OCI-LY1 (cell line): ENCODE measurements at regions not wholly inside any gene's neighbourhood (a gene's known extent, or its start where the extent isn't known, plus 50 kb on each side); places are given as distances from the start of the nearest gene placed in this dataset.

Experiments
- EZH2 ChIP-seq: fragments of 200-600 bp; sonication (generic), shearing (Covaris generic); IDR thresholded peaks from 2 replicates; pipeline ENCODE4 v1.8.0; 2017; ENCODE audit warnings: borderline replicate concordance, mixed run types, mild to moderate bottlenecking, antibody characterized with exemption, low read length, moderate library complexity, mixed read lengths
- TF ChIP-seq, protein P1 (sequence below): fragments of 200-600 bp; sonication (generic), shearing (Covaris generic); IDR thresholded peaks from 2 replicates; pipeline ENCODE4 v1.5.1; 2017; ENCODE audit warnings: mild to moderate bottlenecking, antibody characterized with exemption, low read length, moderate library complexity, mixed read lengths

DNA sequence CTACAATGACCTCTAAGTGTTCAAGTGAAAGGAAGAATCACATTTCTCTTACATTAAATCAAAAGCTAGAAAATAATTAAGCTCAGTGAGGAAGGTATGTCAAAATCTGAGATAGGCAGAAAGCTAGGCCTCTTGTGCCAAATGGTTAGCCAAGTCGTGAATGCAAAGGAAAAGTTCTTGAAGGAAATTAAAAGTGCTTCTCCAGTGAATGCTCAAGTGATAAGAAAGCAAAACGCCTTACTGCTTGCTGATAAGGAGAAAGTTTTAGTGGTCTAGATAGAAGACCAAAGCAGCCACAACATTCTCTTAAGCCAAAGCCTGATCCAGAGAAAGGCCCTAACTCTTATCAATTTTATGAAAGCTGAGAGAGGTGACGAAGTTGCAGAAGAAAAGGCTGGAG is 932.3 kb upstream of the ACVR2A start:
- TF ChIP-seq, protein P1, sequence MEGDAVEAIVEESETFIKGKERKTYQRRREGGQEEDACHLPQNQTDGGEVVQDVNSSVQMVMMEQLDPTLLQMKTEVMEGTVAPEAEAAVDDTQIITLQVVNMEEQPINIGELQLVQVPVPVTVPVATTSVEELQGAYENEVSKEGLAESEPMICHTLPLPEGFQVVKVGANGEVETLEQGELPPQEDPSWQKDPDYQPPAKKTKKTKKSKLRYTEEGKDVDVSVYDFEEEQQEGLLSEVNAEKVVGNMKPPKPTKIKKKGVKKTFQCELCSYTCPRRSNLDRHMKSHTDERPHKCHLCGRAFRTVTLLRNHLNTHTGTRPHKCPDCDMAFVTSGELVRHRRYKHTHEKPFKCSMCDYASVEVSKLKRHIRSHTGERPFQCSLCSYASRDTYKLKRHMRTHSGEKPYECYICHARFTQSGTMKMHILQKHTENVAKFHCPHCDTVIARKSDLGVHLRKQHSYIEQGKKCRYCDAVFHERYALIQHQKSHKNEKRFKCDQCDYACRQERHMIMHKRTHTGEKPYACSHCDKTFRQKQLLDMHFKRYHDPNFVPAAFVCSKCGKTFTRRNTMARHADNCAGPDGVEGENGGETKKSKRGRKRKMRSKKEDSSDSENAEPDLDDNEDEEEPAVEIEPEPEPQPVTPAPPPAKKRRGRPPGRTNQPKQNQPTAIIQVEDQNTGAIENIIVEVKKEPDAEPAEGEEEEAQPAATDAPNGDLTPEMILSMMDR = no peak
- TF ChIP-seq EZH2 = no peak
